ENCODE measurements at regions not wholly inside any gene's neighbourhood (a gene's known extent, or its start where the extent isn't known, plus 50 kb on each side); places are given as distances from the start of the nearest gene placed in this dataset.

- DNase-seq (ENCODE audit: low spot score) = no peak
Measured at GRCh38 chr3:99319450-99319849, 318.9 kb upstream of the COL8A1 start.

GRCh38 chr3:99317201-99317600, 321.2 kb upstream of the COL8A1 start:
- no peak for DNase-seq (ENCODE audit: low spot score)

- DNase-seq (ENCODE audit: low spot score) = no peak
Measured at GRCh38 chr3:99315896-99316295, 322.5 kb upstream of the COL8A1 start.

- DNase-seq (ENCODE audit: low spot score) = no peak
Measured at GRCh38 chr3:99313485-99313884, 324.9 kb upstream of the COL8A1 start.

GRCh38 chr3:99298661-99299060, 339.7 kb upstream of the COL8A1 start:
- DNase-seq (ENCODE audit: low spot score) = no peak

- no peak for DNase-seq (ENCODE audit: low spot score)
Measured at GRCh38 chr3:99295836-99296235, 342.6 kb upstream of the COL8A1 start.

- DNase-seq (ENCODE audit: low spot score) = peak; percentile 16
Measured at GRCh38 chr3:99294092-99294491, 344.3 kb upstream of the COL8A1 start.

GRCh38 chr3:99287876-99288275, 350.5 kb upstream of the COL8A1 start:
- DNase-seq (ENCODE audit: low spot score) = no peak

GRCh38 chr3:99286266-99286845, 352.0 kb upstream of the COL8A1 start:
- no peak for DNase-seq (ENCODE audit: low spot score)

GRCh38 chr3:99269606-99270351, 368.3 kb upstream of the DCBLD2 start:
- no peak for DNase-seq (ENCODE audit: low spot score)

- DNase-seq (ENCODE audit: low spot score) = no peak
Measured at GRCh38 chr3:99256788-99257187, 355.3 kb upstream of the DCBLD2 start.

GRCh38 chr3:99253963-99254355, 352.5 kb upstream of the DCBLD2 start:
- no peak for DNase-seq (ENCODE audit: low spot score)

GRCh38 chr3:99250821-99251355, 349.4 kb upstream of the DCBLD2 start:
- DNase-seq (ENCODE audit: low spot score) = no peak

GRCh38 chr3:99250272-99250671, 348.8 kb upstream of the DCBLD2 start:
- DNase-seq (ENCODE audit: low spot score) = peak; percentile 58

- DNase-seq (ENCODE audit: low spot score) = no peak
Measured at GRCh38 chr3:99249627-99250026, 348.1 kb upstream of the DCBLD2 start.

GRCh38 chr3:99248913-99249312, 347.4 kb upstream of the DCBLD2 start:
- no peak for DNase-seq (ENCODE audit: low spot score)

GRCh38 chr3:99248130-99248529, 346.6 kb upstream of the DCBLD2 start:
- DNase-seq (ENCODE audit: low spot score) = no peak

GRCh38 chr3:99246010-99246654, 344.6 kb upstream of the DCBLD2 start:
- DNase-seq (ENCODE audit: low spot score) = peak; percentile 29

GRCh38 chr3:99242271-99242670, 340.8 kb upstream of the DCBLD2 start:
- no peak for DNase-seq (ENCODE audit: low spot score)

GRCh38 chr3:99240700-99241099, 339.2 kb upstream of the DCBLD2 start:
- DNase-seq (ENCODE audit: low spot score) = no peak

GRCh38 chr3:99236576-99236975, 335.1 kb upstream of the DCBLD2 start:
- DNase-seq (ENCODE audit: low spot score) = no peak

GRCh38 chr3:99232696-99233095, 331.2 kb upstream of the DCBLD2 start:
- DNase-seq (ENCODE audit: low spot score) = no peak

- DNase-seq (ENCODE audit: low spot score) = no peak
Measured at GRCh38 chr3:99218468-99218867, 317.0 kb upstream of the DCBLD2 start.

Data from HT-29 (cell line).